ENCODE measurements at regions not wholly inside any gene's neighbourhood (a gene's known extent, or its start where the extent isn't known, plus 50 kb on each side); places are given as distances from the start of the nearest gene placed in this dataset.

GRCh38 chr18:10312326-10313015 is 142.0 kb upstream of the APCDD1 start:
- peaks cover 5 to 34% (median 10%) of the 10 kb centered on the region in 4 experiments for H3K4me1 ChIP-seq (ENCODE audit: control extremely low read depth in 1 of 4, control insufficient read depth in 4 of 4, insufficient read depth in 4 of 4, low read length in 3 of 4)
- ChIA-PET POLR2A (no interaction called here), CTCF (interaction anchor here (0.8 to 0.9 kb wide), 2 partner anchors 9 to 20 kb away, joined by 3 read pairs; no protein-coding TSS in a partner anchor)
- WGBS (ENCODE audit: insufficient coverage) = 100% methylated on average over 5 of the region's 5 CpGs
- H3K36me3 ChIP-seq (ENCODE audit: control insufficient read depth in 4 of 4, insufficient read depth in 4 of 4, low read length in 3 of 4) = no peaks in the 10 kb centered on the region
- no peak for DNase-seq
- no peak overlapping the region for H3K4me3 ChIP-seq (ENCODE audit: control insufficient read depth in 1 of 7, extremely low read depth in 1 of 7, insufficient read depth in 4 of 7, low read depth in 2 of 7, low read length in 6 of 7)
- no peak overlapping the region for H3K27ac ChIP-seq (ENCODE audit: insufficient read depth in 1 of 2, low read depth in 1 of 2, low read length in 2 of 2, poor library complexity in 1 of 2, severe bottlenecking in 2 of 2)
- no peaks in the 10 kb centered on the region for H3K9me3 ChIP-seq (ENCODE audit: control extremely low read depth in 1 of 5, control insufficient read depth in 4 of 5, insufficient read depth in 2 of 5, low read depth in 1 of 5, low read length in 4 of 5)
- H3K27me3 ChIP-seq (replicated peaks in 2 of 5; ENCODE audit: control insufficient read depth in 4 of 5, insufficient read depth in 5 of 5, low read length in 4 of 5) = no peaks in the 10 kb centered on the region

DNA sequence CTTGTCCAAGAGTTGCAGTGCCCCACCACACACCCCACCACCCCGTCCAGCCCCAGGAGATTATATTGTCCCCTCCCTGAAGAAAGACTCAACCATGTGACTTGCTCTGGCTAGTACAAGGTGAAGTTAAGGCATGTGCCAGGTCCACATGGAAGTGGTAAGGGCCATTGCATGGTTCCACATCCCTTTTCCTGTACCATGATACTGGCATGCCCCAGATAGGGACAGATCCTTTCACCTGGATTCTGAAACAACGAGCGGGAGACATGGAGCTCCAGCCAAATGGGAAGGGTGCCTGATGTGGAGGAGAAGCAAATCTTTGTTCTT is 141.5 kb upstream of the APCDD1 start:
- POLR2A ChIA-PET = no interaction called here
- H3K4me3 ChIP-seq (ENCODE audit: control insufficient read depth in 1 of 7, extremely low read depth in 1 of 7, insufficient read depth in 4 of 7, low read depth in 2 of 7, low read length in 6 of 7) = no peak overlapping the region
- H3K9me3 ChIP-seq (ENCODE audit: control extremely low read depth in 1 of 5, control insufficient read depth in 4 of 5, insufficient read depth in 2 of 5, low read depth in 1 of 5, low read length in 4 of 5) = no peaks in the 10 kb centered on the region
- DNase-seq = no peak
- no peaks in the 10 kb centered on the region for H3K36me3 ChIP-seq (ENCODE audit: control insufficient read depth in 4 of 4, insufficient read depth in 4 of 4, low read length in 3 of 4)
- CTCF ChIA-PET = no interaction called here
- H3K27ac ChIP-seq (ENCODE audit: insufficient read depth in 1 of 2, low read depth in 1 of 2, low read length in 2 of 2, poor library complexity in 1 of 2, severe bottlenecking in 2 of 2) = no peak overlapping the region
- H3K27me3 ChIP-seq (replicated peaks in 2 of 5; ENCODE audit: control insufficient read depth in 4 of 5, insufficient read depth in 5 of 5, low read length in 4 of 5) = no peaks in the 10 kb centered on the region
- no CpG with 5 or more reads among the region's 3 CpGs for WGBS (ENCODE audit: insufficient coverage)
- H3K4me1 ChIP-seq (ENCODE audit: control extremely low read depth in 1 of 4, control insufficient read depth in 4 of 4, insufficient read depth in 4 of 4, low read length in 3 of 4) = peaks cover 5 to 39% (median 10%) of the 10 kb centered on the region in 4 experiments

DNA sequence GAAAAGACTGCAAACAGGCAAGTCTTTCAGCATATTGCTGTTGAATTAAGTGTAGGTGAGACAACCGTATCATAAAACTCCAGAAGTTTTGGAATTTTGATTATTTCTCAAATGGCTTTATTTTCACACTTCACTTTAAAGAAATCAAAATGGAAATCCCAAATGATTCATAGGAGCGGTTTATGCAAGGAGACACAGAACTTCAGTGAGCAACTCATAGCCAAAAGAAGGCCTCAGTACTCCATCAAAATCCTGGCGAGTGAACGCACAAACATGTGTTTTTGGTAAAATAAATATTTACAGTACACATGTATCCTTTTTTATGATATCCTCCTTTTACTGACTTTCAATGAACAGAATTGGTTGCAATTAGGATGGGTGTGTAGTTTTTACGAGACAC is 140.4 kb upstream of the APCDD1 start:
- POLR2A ChIA-PET = no interaction called here
- H3K4me1 ChIP-seq (ENCODE audit: control extremely low read depth in 1 of 4, control insufficient read depth in 4 of 4, insufficient read depth in 4 of 4, low read length in 3 of 4) = peaks cover 5 to 43% (median 7%) of the 10 kb centered on the region in 4 experiments
- no peak overlapping the region for H3K27ac ChIP-seq (ENCODE audit: insufficient read depth in 1 of 2, low read depth in 1 of 2, low read length in 2 of 2, poor library complexity in 1 of 2, severe bottlenecking in 2 of 2)
- DNase-seq = no peak
- H3K4me3 ChIP-seq (ENCODE audit: control insufficient read depth in 1 of 7, extremely low read depth in 1 of 7, insufficient read depth in 4 of 7, low read depth in 2 of 7, low read length in 6 of 7) = no peak overlapping the region
- no peaks in the 10 kb centered on the region for H3K36me3 ChIP-seq (ENCODE audit: control insufficient read depth in 4 of 4, insufficient read depth in 4 of 4, low read length in 3 of 4)
- H3K9me3 ChIP-seq (ENCODE audit: control extremely low read depth in 1 of 5, control insufficient read depth in 4 of 5, insufficient read depth in 2 of 5, low read depth in 1 of 5, low read length in 4 of 5) = no peaks in the 10 kb centered on the region
- CTCF ChIA-PET = no interaction called here
- 100% methylated on average over 3 of the region's 5 CpGs for WGBS (ENCODE audit: insufficient coverage)
- no peaks in the 10 kb centered on the region for H3K27me3 ChIP-seq (replicated peaks in 2 of 5; ENCODE audit: control insufficient read depth in 4 of 5, insufficient read depth in 5 of 5, low read length in 4 of 5)

- Histone ChIP-seq H3K9me3 (ENCODE audit: control extremely low read depth in 1 of 5, control insufficient read depth in 4 of 5, insufficient read depth in 2 of 5, low read depth in 1 of 5, low read length in 4 of 5) (no peaks in the 10 kb centered on the region), H3K27me3 (replicated peaks in 2 of 5; ENCODE audit: control insufficient read depth in 4 of 5, insufficient read depth in 5 of 5, low read length in 4 of 5) (no peaks in the 10 kb centered on the region), H3K27ac (ENCODE audit: insufficient read depth in 1 of 2, low read depth in 1 of 2, low read length in 2 of 2, poor library complexity in 1 of 2, severe bottlenecking in 2 of 2) (no peak overlapping the region), H3K4me3 (ENCODE audit: control insufficient read depth in 1 of 7, extremely low read depth in 1 of 7, insufficient read depth in 4 of 7, low read depth in 2 of 7, low read length in 6 of 7) (no peak overlapping the region), H3K4me1 (ENCODE audit: control extremely low read depth in 1 of 4, control insufficient read depth in 4 of 4, insufficient read depth in 4 of 4, low read length in 3 of 4) (peaks cover 5 to 55% (median 7%) of the 10 kb centered on the region in 4 experiments), H3K36me3 (ENCODE audit: control insufficient read depth in 4 of 4, insufficient read depth in 4 of 4, low read length in 3 of 4) (no peaks in the 10 kb centered on the region)
- POLR2A ChIA-PET = interaction anchor here (0.7 kb wide), 1 partner anchor 12 kb away, joined by 3 read pairs; no protein-coding TSS in a partner anchor
- peak in 2 of 3 donors; percentile 37 to 40 for DNase-seq
- 0% methylated on average over 1 of the region's 1 CpG for WGBS (ENCODE audit: insufficient coverage)
- CTCF ChIA-PET = no interaction called here
Measured at GRCh38 chr18:10315522-10315921, 138.9 kb upstream of the APCDD1 start.

DNA sequence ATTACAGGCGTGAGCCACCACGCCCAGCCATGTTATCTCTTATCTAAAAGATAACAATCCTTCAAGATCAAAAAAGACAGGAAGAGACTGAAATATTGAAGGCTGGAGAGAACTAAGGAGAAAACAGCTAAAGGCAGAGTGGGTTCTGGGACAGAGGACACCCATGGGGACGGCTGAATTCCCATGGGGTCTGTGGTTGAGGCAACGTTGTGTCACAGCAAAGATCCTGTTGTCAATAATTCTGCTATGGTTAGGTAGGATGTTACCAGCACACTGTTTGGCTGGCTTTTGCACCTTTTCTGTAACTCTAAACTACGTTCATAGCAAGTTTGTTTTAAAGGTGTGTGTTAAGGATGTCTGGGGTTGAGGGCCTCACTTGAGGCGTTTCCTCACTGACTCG is 137.7 kb upstream of the APCDD1 start:
- no peaks in the 10 kb centered on the region for H3K36me3 ChIP-seq (ENCODE audit: control insufficient read depth in 4 of 4, insufficient read depth in 4 of 4, low read length in 3 of 4)
- no peak overlapping the region for H3K27ac ChIP-seq (ENCODE audit: insufficient read depth in 1 of 2, low read depth in 1 of 2, low read length in 2 of 2, poor library complexity in 1 of 2, severe bottlenecking in 2 of 2)
- no peak overlapping the region for H3K4me3 ChIP-seq (ENCODE audit: control insufficient read depth in 1 of 7, extremely low read depth in 1 of 7, insufficient read depth in 4 of 7, low read depth in 2 of 7, low read length in 6 of 7)
- POLR2A ChIA-PET = no interaction called here
- CTCF ChIA-PET = interaction anchor here (1.0 kb wide), 1 partner anchor 17 kb away, joined by 3 read pairs; no protein-coding TSS in a partner anchor
- WGBS (ENCODE audit: insufficient coverage) = 91% methylated on average over 2 of the region's 7 CpGs
- no peaks in the 10 kb centered on the region for H3K9me3 ChIP-seq (ENCODE audit: control extremely low read depth in 1 of 5, control insufficient read depth in 4 of 5, insufficient read depth in 2 of 5, low read depth in 1 of 5, low read length in 4 of 5)
- H3K4me1 ChIP-seq (ENCODE audit: control extremely low read depth in 1 of 4, control insufficient read depth in 4 of 4, insufficient read depth in 4 of 4, low read length in 3 of 4) = peaks cover 5 to 55% (median 7%) of the 10 kb centered on the region in 4 experiments
- DNase-seq = no peak
- H3K27me3 ChIP-seq (replicated peaks in 2 of 5; ENCODE audit: control insufficient read depth in 4 of 5, insufficient read depth in 5 of 5, low read length in 4 of 5) = no peaks in the 10 kb centered on the region

GRCh38 chr18:10317864-10318690 is 136.4 kb upstream of the APCDD1 start:
- DNase-seq = no peak
- POLR2A ChIA-PET = interaction anchor here (0.6 kb wide), 1 partner anchor 214 kb away, joined by 3 read pairs; no protein-coding TSS in a partner anchor
- Histone ChIP-seq H3K9me3 (ENCODE audit: control extremely low read depth in 1 of 5, control insufficient read depth in 4 of 5, insufficient read depth in 2 of 5, low read depth in 1 of 5, low read length in 4 of 5) (no peaks in the 10 kb centered on the region), H3K4me3 (ENCODE audit: control insufficient read depth in 1 of 7, extremely low read depth in 1 of 7, insufficient read depth in 4 of 7, low read depth in 2 of 7, low read length in 6 of 7) (no peak overlapping the region), H3K36me3 (ENCODE audit: control insufficient read depth in 4 of 4, insufficient read depth in 4 of 4, low read length in 3 of 4) (no peaks in the 10 kb centered on the region), H3K27me3 (replicated peaks in 2 of 5; ENCODE audit: control insufficient read depth in 4 of 5, insufficient read depth in 5 of 5, low read length in 4 of 5) (no peaks in the 10 kb centered on the region), H3K27ac (ENCODE audit: insufficient read depth in 1 of 2, low read depth in 1 of 2, low read length in 2 of 2, poor library complexity in 1 of 2, severe bottlenecking in 2 of 2) (no peak overlapping the region), H3K4me1 (ENCODE audit: control extremely low read depth in 1 of 4, control insufficient read depth in 4 of 4, insufficient read depth in 4 of 4, low read length in 3 of 4) (peaks cover 5 to 55% (median 7%) of the 10 kb centered on the region in 4 experiments)
- WGBS (ENCODE audit: insufficient coverage) = 100% methylated on average over 6 of the region's 6 CpGs
- CTCF ChIA-PET = interaction anchor here (0.6 kb wide), 1 partner anchor 37 kb away, joined by 3 read pairs; no protein-coding TSS in a partner anchor

DNA sequence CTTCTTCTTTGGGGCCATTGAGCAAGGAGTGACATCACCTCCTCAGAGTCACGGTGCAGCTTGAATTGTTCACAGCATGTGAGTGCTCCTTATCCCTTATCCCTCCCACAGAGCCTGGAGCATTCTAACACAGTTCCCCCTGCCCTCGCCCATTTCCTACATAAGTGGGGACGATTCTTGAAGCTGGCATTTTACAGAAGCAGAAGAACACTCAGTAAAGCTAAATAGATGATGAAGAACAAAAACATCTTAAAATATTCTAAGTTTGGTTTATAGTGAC is 135.8 kb upstream of the APCDD1 start:
- no peaks in the 10 kb centered on the region for H3K9me3 ChIP-seq (ENCODE audit: control extremely low read depth in 1 of 5, control insufficient read depth in 4 of 5, insufficient read depth in 2 of 5, low read depth in 1 of 5, low read length in 4 of 5)
- H3K27me3 ChIP-seq (replicated peaks in 2 of 5; ENCODE audit: control insufficient read depth in 4 of 5, insufficient read depth in 5 of 5, low read length in 4 of 5) = no peaks in the 10 kb centered on the region
- H3K4me1 ChIP-seq (ENCODE audit: control extremely low read depth in 1 of 4, control insufficient read depth in 4 of 4, insufficient read depth in 4 of 4, low read length in 3 of 4) = peaks cover 5 to 55% (median 7%) of the 10 kb centered on the region in 4 experiments
- WGBS (ENCODE audit: insufficient coverage) = 100% methylated on average over 1 of the region's 3 CpGs
- CTCF ChIA-PET = interaction anchor here (0.6 to 0.9 kb wide), 2 partner anchors 37 to 81 kb away, joined by 3 read pairs; no protein-coding TSS in a partner anchor
- no peak overlapping the region for H3K27ac ChIP-seq (ENCODE audit: insufficient read depth in 1 of 2, low read depth in 1 of 2, low read length in 2 of 2, poor library complexity in 1 of 2, severe bottlenecking in 2 of 2)
- H3K4me3 ChIP-seq (ENCODE audit: control insufficient read depth in 1 of 7, extremely low read depth in 1 of 7, insufficient read depth in 4 of 7, low read depth in 2 of 7, low read length in 6 of 7) = no peak overlapping the region
- POLR2A ChIA-PET = no interaction called here
- no peak for DNase-seq
- H3K36me3 ChIP-seq (ENCODE audit: control insufficient read depth in 4 of 4, insufficient read depth in 4 of 4, low read length in 3 of 4) = no peaks in the 10 kb centered on the region

Data from common myeloid progenitor, CD34-positive (primary cell).